Parathyroid adenoma (tissue), 2 donors: ENCODE measurements at regions not wholly inside any gene's neighbourhood (a gene's known extent, or its start where the extent isn't known, plus 50 kb on each side); places are given as distances from the start of the nearest gene placed in this dataset.

ENCODE experiments used
- H2AFZ ChIP-seq: fragments of 300-600 bp; sonication (generic); one replicate; pipeline ENCODE4 v1.7.0; 2017; ENCODE audit warnings: antibody characterized with exemption, mild to moderate bottlenecking
- H3K27ac ChIP-seq: fragments of 300-600 bp; sonication (generic); one replicate; pipeline ENCODE4 v1.7.0; 2017
- H3K27me3 ChIP-seq: fragments of 300-600 bp; sonication (generic); one replicate; pipeline ENCODE4 v1.7.0; 2017; ENCODE audit warnings: low read length; ENCODE audit not compliant: control insufficient read depth, insufficient read depth
- H3K36me3 ChIP-seq: fragments of 300-600 bp; sonication (generic); one replicate; pipeline ENCODE4 v1.7.0; 2017; ENCODE audit warnings: low read length; ENCODE audit not compliant: control insufficient read depth, insufficient read depth
- H3K4me1 ChIP-seq: fragments of 300-600 bp; sonication (generic); one replicate; pipeline ENCODE4 v1.7.0; 2017; ENCODE audit warnings: control low read depth
- H3K4me2 ChIP-seq: fragments of 300-600 bp; sonication (generic); one replicate; pipeline ENCODE4 v1.7.0; 2017; ENCODE audit warnings: low read length
- H3K4me3 ChIP-seq: fragments of 300-600 bp; sonication (generic); one replicate; pipeline ENCODE4 v1.7.0; 2017; ENCODE audit warnings: low read depth, low read length
- H3K79me2 ChIP-seq: fragments of 300-600 bp; sonication (generic); one replicate; pipeline ENCODE4 v1.7.0; 2017; ENCODE audit warnings: control low read depth
- H3K9ac ChIP-seq: fragments of 300-600 bp; sonication (generic); one replicate; pipeline ENCODE4 v1.7.0; 2017; ENCODE audit warnings: mild to moderate bottlenecking
- H3K9me3 ChIP-seq: fragments of 300-600 bp; sonication (generic); one replicate; pipeline ENCODE4 v1.7.0; 2017; ENCODE audit warnings: low read length; ENCODE audit not compliant: control insufficient read depth
- CTCF ChIP-seq: fragments of 300-600 bp; sonication (generic); IDR thresholded peaks from one replicate; pipeline ENCODE4 v1.7.0; 2017; ENCODE audit warnings: antibody characterized with exemption, mild to moderate bottlenecking
- donor health status: primary hyperparathyroidism.

DNA sequence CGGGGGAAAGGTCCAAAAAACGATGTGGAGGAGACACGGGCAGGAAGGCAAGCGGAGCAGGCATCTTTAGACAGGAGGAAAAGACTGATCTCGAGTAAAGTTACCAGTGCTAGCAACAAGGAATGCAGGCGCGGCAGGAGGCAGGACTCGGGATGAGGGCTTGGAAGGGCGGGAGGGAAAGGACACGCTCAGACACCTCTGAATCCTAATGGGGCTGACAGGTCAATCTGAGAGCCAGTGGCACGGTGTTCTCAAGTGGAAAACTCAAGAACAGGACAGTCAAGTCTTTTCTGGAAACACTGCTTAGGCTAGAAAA is 155.3 kb upstream of the COBL start:
- peak overlapping the region; percentile 74 for H3K4me2 ChIP-seq
- H3K4me1 ChIP-seq, result no peaks in the 10 kb centered on the region
- H3K27ac ChIP-seq, result no peak overlapping the region
- H3K27me3 ChIP-seq, result no peaks in the 10 kb centered on the region
- no peak overlapping the region for H3K9ac ChIP-seq
- H2AFZ ChIP-seq, result peak overlapping the region; percentile 67
- no peaks in the 10 kb centered on the region for H3K36me3 ChIP-seq
- no peak for TF ChIP-seq CTCF
- peak overlapping the region; percentile 29 for H3K4me3 ChIP-seq
- no peaks in the 10 kb centered on the region for H3K9me3 ChIP-seq
- H3K79me2 ChIP-seq, result no peaks in the 10 kb centered on the region

DNA sequence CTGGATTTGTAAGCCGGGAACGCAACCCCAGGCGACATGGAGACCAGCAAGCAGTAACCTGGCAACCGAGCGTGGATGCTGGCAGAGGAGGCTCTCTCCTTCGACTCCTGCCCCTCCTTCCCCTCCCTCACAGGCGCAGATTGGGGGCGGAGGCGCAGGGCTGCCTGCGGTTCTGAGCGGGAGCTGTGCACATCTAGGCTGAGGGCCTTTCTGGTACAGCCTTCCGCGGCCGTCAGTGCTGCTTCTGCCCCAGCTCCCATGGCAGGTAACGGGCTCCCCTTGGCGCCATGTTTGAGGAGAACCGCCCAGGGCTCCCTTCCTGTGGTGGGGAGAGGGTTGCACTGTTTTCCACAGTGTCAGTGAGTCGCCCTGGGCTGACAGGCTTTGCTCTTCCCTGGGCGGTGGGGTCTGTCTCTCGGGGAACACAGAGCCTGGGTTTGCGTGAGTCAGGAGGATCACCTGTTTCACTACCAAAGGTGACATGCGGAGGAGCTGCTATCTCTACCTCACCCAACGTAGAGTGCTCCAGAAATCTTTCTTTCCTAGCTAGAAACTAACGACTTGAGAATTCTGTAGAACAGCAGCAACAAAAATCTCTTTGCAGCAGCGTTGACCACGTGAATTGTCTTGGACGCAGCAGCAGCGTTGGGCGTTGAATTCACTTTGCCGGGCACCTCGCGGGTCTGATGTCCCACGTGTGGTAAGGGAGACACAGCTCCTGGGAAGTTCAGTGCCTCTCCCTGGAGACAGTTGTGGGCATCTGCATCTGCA is 154.8 kb upstream of the COBL start:
- Histone ChIP-seq H3K27me3 (no peaks in the 10 kb centered on the region), H3K9ac (no peak overlapping the region), H3K4me2 (peak overlapping the region; percentile 74), H3K4me3 (peak overlapping the region; percentile 29), H3K36me3 (no peaks in the 10 kb centered on the region), H3K9me3 (no peaks in the 10 kb centered on the region), H2AFZ (peak overlapping the region; percentile 67), H3K27ac (no peak overlapping the region), H3K79me2 (no peaks in the 10 kb centered on the region), H3K4me1 (no peaks in the 10 kb centered on the region)
- TF ChIP-seq CTCF, result no peak

GRCh38 chr7:51467384-51468017 is 150.9 kb upstream of the COBL start:
- H3K27ac ChIP-seq, result no peak overlapping the region
- no peaks in the 10 kb centered on the region for H3K4me1 ChIP-seq
- no peak overlapping the region for H3K4me3 ChIP-seq
- H3K79me2 ChIP-seq, result no peaks in the 10 kb centered on the region
- TF ChIP-seq CTCF, result no peak
- H3K36me3 ChIP-seq, result no peaks in the 10 kb centered on the region
- no peak overlapping the region for H3K9ac ChIP-seq
- no peaks in the 10 kb centered on the region for H3K27me3 ChIP-seq
- no peak overlapping the region for H3K4me2 ChIP-seq
- no peak overlapping the region for H2AFZ ChIP-seq
- no peaks in the 10 kb centered on the region for H3K9me3 ChIP-seq

DNA sequence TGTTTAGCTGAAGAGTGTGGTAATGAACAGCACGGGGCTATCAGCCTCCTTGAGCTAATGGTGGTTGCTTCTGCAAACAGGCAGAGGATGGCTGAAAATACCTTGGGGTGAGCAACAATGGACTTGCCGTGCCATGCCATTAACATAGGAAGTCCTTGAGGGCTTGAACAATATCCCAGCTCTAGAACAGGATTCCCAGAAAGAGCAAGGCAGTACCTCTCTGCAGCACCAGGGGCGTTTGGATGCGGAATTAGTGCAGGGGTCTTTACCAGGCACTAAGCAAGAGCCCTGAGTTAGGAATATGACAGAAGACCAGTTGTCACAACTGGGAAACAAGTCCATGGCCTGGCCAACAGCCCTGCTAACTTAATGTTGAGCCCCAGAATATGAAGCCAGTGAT is 143.2 kb upstream of the COBL start:
- H3K36me3 ChIP-seq, result no peaks in the 10 kb centered on the region
- H3K4me2 ChIP-seq, result no peak overlapping the region
- H3K9ac ChIP-seq, result no peak overlapping the region
- H3K9me3 ChIP-seq, result no peaks in the 10 kb centered on the region
- no peaks in the 10 kb centered on the region for H3K4me1 ChIP-seq
- H3K27ac ChIP-seq, result no peak overlapping the region
- H3K79me2 ChIP-seq, result no peaks in the 10 kb centered on the region
- TF ChIP-seq CTCF, result no peak
- H3K27me3 ChIP-seq, result no peaks in the 10 kb centered on the region
- no peak overlapping the region for H3K4me3 ChIP-seq
- H2AFZ ChIP-seq, result no peak overlapping the region

- Histone ChIP-seq H3K4me3 (no peak overlapping the region), H3K27ac (no peak overlapping the region), H2AFZ (no peak overlapping the region), H3K9ac (no peak overlapping the region), H3K4me2 (no peak overlapping the region), H3K9me3 (no peaks in the 10 kb centered on the region), H3K79me2 (no peaks in the 10 kb centered on the region), H3K27me3 (no peaks in the 10 kb centered on the region), H3K4me1 (no peaks in the 10 kb centered on the region), H3K36me3 (no peaks in the 10 kb centered on the region)
- TF ChIP-seq CTCF, result no peak
These were observed 142.1 kb upstream of the COBL start for GRCh38 chr7:51458693-51459092.
